Stomach (tissue), 4 donors: ENCODE measurements at regions not wholly inside any gene's neighbourhood (a gene's known extent, or its start where the extent isn't known, plus 50 kb on each side); places are given as distances from the start of the nearest gene placed in this dataset.

ENCODE experiments used
- CTCF ChIP-seq, 7 experiments: fragments of 450-650 bp in 4 of 7; fragments of 200-600 bp in 3 of 7; sonication (generic) in 3 of 7; IDR thresholded peaks; one replicate each; pipeline ENCODE4 v1.5.1; 2016 to 2019; ENCODE audit warnings: antibody characterized with exemption in 7 of 7, control low read depth in 2 of 7, mild to moderate bottlenecking in 1 of 7
- EP300 ChIP-seq: sonication (generic); formaldehyde crosslinking; IDR thresholded peaks from one replicate; pipeline ENCODE4 v1.6.1; 2017; ENCODE audit warnings: antibody characterized with exemption
- POLR2A ChIP-seq, 4 donors: fragments of 450-650 bp; IDR thresholded peaks; one replicate each; pipeline ENCODE4 v1.6.1; 2016; ENCODE audit warnings: antibody characterized with exemption in 4 of 4, control low read depth in 2 of 4, mild to moderate bottlenecking in 1 of 4, moderate library complexity in 1 of 4
- POLR2AphosphoS5 ChIP-seq, 3 donors: sonication (generic); formaldehyde crosslinking; IDR thresholded peaks; one replicate each; pipeline ENCODE4 v1.6.1; 2016; ENCODE audit warnings: antibody characterized with exemption in 3 of 3

DNA sequence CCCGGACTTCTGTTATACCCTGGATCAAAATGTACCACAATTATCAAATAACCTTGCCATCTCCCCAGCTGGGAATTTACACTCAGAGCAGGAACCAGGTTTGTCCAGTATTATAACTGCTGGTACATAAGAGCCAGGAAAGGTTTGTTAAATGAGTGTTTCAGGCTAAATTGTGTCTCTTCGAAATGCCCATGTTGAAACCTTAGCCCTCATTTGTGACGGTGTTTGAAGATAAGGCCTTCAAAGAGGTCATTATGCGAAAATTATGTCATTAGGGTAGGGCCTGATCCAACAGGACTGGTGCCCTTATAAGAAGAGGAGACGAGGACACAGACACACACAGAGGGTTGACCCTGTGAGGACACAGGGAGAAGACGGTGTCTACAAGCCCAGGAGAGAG lies 73.5 kb upstream of the DHRSX start:
- no peak for TF ChIP-seq CTCF (IDR thresholded peaks at IDR 0.05)
- no peak for TF ChIP-seq POLR2AphosphoS5 (IDR thresholded peaks at IDR 0.05)
- no peak for TF ChIP-seq POLR2A (IDR thresholded peaks at IDR 0.05)
- TF ChIP-seq EP300 = no peak
